ENCODE measurements at regions not wholly inside any gene's neighbourhood (a gene's known extent, or its start where the extent isn't known, plus 50 kb on each side); places are given as distances from the start of the nearest gene placed in this dataset.

DNA sequence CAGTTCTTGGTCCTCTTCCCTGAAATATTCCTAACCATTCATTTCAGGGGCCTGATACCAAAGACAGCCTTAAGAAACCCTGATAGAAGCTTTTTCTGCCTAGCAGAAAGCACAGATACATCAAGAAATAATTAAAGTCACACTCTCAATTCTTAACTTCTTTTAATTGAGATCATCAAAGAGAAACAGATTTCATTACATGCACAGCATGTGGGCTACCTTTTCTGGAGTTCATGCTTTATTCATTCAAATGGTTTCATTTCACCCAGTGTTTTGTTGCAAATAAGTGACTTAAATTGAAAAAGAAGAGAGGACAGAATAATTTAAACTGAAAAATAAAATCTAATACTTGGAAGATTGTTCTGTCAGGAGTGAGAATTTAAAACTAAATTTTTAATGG, 192.6 kb upstream of the GGTLC1 start:
- no peak overlapping the region for H3K27ac ChIP-seq (ENCODE audit: low read depth, low read length)
- no peak overlapping the region for H3K9ac ChIP-seq (ENCODE audit: low read length in 5 of 5)
- H3K4me3 ChIP-seq (ENCODE audit: low read depth in 1 of 5, low read length in 5 of 5) = no peak overlapping the region
- H3K27me3 ChIP-seq (ENCODE audit: control insufficient read depth in 5 of 5, insufficient read depth in 4 of 5, low read length in 5 of 5) = no peaks in the 10 kb centered on the region
- H3K9me3 ChIP-seq (ENCODE audit: control insufficient read depth in 5 of 5, low read length in 5 of 5) = peaks cover 0 to under 1% (median 0%) of the 10 kb centered on the region in 5 donors
- no peaks in the 10 kb centered on the region for H3K36me3 ChIP-seq (ENCODE audit: control insufficient read depth in 5 of 5, insufficient read depth in 5 of 5, low read length in 5 of 5)
- no peaks in the 10 kb centered on the region for H3K4me1 ChIP-seq (ENCODE audit: control insufficient read depth in 5 of 5, insufficient read depth in 5 of 5, low read length in 5 of 5)

DNA sequence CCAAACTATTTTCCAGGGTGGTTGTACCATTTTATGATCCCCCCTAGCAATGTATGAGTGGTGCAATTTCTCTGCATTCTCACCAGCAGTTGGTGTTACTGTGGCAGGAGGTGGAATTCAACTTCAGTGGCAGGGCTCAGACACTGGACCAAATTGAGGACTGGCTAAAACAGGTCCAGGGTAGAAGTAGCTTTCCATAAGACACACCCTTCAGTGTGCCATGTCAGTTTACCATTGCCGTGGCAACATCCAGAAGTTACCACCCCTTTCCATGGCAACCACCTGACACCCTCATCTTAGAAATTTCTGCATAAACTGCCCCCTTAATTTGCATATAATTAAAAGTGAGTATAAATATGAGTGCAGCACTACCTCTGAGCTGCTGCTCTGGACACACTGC, 180.7 kb upstream of the GGTLC1 start:
- Histone ChIP-seq H3K4me3 (ENCODE audit: low read depth in 1 of 5, low read length in 5 of 5) (no peak overlapping the region), H3K4me1 (ENCODE audit: control insufficient read depth in 5 of 5, insufficient read depth in 5 of 5, low read length in 5 of 5) (no peaks in the 10 kb centered on the region), H3K36me3 (ENCODE audit: control insufficient read depth in 5 of 5, insufficient read depth in 5 of 5, low read length in 5 of 5) (no peaks in the 10 kb centered on the region), H3K27ac (ENCODE audit: low read depth, low read length) (no peak overlapping the region), H3K9ac (ENCODE audit: low read length in 5 of 5) (no peak overlapping the region), H3K9me3 (ENCODE audit: control insufficient read depth in 5 of 5, low read length in 5 of 5) (peaks cover 0 to 13% (median 5%) of the 10 kb centered on the region in 5 donors), H3K27me3 (ENCODE audit: control insufficient read depth in 5 of 5, insufficient read depth in 4 of 5, low read length in 5 of 5) (peaks cover 0 to 2% (median 0%) of the 10 kb centered on the region in 5 donors)

DNA sequence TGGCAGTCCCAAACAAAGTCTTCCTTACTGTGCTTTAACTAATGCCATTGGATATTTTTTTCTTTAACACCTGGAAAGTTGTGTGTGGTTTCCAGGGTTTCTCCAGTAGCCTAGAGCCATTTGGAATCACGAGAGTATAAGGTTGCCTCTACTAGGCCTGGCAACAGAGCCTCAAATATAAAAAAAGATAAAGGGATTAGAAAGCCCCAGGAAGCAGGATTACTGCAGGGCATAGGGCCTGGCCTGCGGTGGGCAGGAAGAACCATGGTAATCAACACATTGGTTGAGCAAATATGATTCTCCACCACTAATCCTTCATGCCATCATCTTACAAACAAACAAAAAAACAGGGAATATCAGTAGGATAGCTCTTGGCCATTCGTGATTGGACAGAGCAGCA, 177.8 kb upstream of the GGTLC1 start:
- Histone ChIP-seq H3K4me1 (ENCODE audit: control insufficient read depth in 5 of 5, insufficient read depth in 5 of 5, low read length in 5 of 5) (no peaks in the 10 kb centered on the region), H3K27ac (ENCODE audit: low read depth, low read length) (no peak overlapping the region), H3K9me3 (ENCODE audit: control insufficient read depth in 5 of 5, low read length in 5 of 5) (peaks cover 0 to 4% (median 0%) of the 10 kb centered on the region in 5 donors), H3K9ac (ENCODE audit: low read length in 5 of 5) (no peak overlapping the region), H3K27me3 (ENCODE audit: control insufficient read depth in 5 of 5, insufficient read depth in 4 of 5, low read length in 5 of 5) (peaks cover 0 to 2% (median 0%) of the 10 kb centered on the region in 5 donors), H3K4me3 (ENCODE audit: low read depth in 1 of 5, low read length in 5 of 5) (no peak overlapping the region), H3K36me3 (ENCODE audit: control insufficient read depth in 5 of 5, insufficient read depth in 5 of 5, low read length in 5 of 5) (no peaks in the 10 kb centered on the region)

- Histone ChIP-seq H3K9me3 (ENCODE audit: control insufficient read depth in 5 of 5, low read length in 5 of 5) (peaks cover 0 to under 1% (median 0%) of the 10 kb centered on the region in 5 donors), H3K9ac (ENCODE audit: low read length in 5 of 5) (no peak overlapping the region), H3K4me3 (ENCODE audit: low read depth in 1 of 5, low read length in 5 of 5) (no peak overlapping the region), H3K27me3 (ENCODE audit: control insufficient read depth in 5 of 5, insufficient read depth in 4 of 5, low read length in 5 of 5) (peaks cover 0 to 2% (median 0%) of the 10 kb centered on the region in 5 donors), H3K27ac (ENCODE audit: low read depth, low read length) (no peak overlapping the region), H3K4me1 (ENCODE audit: control insufficient read depth in 5 of 5, insufficient read depth in 5 of 5, low read length in 5 of 5) (no peaks in the 10 kb centered on the region), H3K36me3 (ENCODE audit: control insufficient read depth in 5 of 5, insufficient read depth in 5 of 5, low read length in 5 of 5) (no peaks in the 10 kb centered on the region)
Observed at GRCh38 chr20:24166123-24166381, 177.5 kb upstream of the GGTLC1 start.

- Histone ChIP-seq H3K4me3 (ENCODE audit: low read depth in 1 of 5, low read length in 5 of 5) (no peak overlapping the region), H3K9ac (ENCODE audit: low read length in 5 of 5) (no peak overlapping the region), H3K4me1 (ENCODE audit: control insufficient read depth in 5 of 5, insufficient read depth in 5 of 5, low read length in 5 of 5) (no peaks in the 10 kb centered on the region), H3K27ac (ENCODE audit: low read depth, low read length) (no peak overlapping the region), H3K27me3 (ENCODE audit: control insufficient read depth in 5 of 5, insufficient read depth in 4 of 5, low read length in 5 of 5) (peaks cover 0 to 2% (median 0%) of the 10 kb centered on the region in 5 donors), H3K9me3 (ENCODE audit: control insufficient read depth in 5 of 5, low read length in 5 of 5) (no peaks in the 10 kb centered on the region), H3K36me3 (ENCODE audit: control insufficient read depth in 5 of 5, insufficient read depth in 5 of 5, low read length in 5 of 5) (no peaks in the 10 kb centered on the region)
Observed at GRCh38 chr20:24165301-24166122, 176.9 kb upstream of the GGTLC1 start.

DNA sequence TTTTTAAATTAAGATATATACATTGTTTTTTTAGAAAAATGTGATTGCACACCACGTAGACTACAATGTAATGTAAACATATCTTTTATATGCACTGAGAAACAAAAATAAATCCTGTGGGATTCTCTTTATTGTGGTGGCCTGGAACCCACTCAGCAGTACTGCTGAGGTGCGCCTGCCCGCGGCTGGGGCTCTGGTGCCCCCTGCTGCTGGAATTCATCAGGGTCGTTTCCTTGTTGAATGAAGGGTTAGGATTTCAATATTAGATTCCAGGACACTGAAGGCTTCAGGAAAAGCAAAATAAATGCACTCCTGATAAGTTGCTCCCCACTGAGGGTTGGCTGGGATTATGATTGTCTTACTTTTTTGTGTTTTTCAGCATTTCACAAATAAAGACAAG, 175.8 kb upstream of the GGTLC1 start:
- Histone ChIP-seq H3K4me3 (ENCODE audit: low read depth in 1 of 5, low read length in 5 of 5) (no peak overlapping the region), H3K36me3 (ENCODE audit: control insufficient read depth in 5 of 5, insufficient read depth in 5 of 5, low read length in 5 of 5) (no peaks in the 10 kb centered on the region), H3K4me1 (ENCODE audit: control insufficient read depth in 5 of 5, insufficient read depth in 5 of 5, low read length in 5 of 5) (no peaks in the 10 kb centered on the region), H3K27ac (ENCODE audit: low read depth, low read length) (no peak overlapping the region), H3K9ac (ENCODE audit: low read length in 5 of 5) (no peak overlapping the region), H3K27me3 (ENCODE audit: control insufficient read depth in 5 of 5, insufficient read depth in 4 of 5, low read length in 5 of 5) (peaks cover 0 to 2% (median 0%) of the 10 kb centered on the region in 5 donors), H3K9me3 (ENCODE audit: control insufficient read depth in 5 of 5, low read length in 5 of 5) (no peaks in the 10 kb centered on the region)

- Histone ChIP-seq H3K27ac (ENCODE audit: low read depth, low read length) (no peak overlapping the region), H3K4me3 (ENCODE audit: low read depth in 1 of 5, low read length in 5 of 5) (no peak overlapping the region), H3K9ac (ENCODE audit: low read length in 5 of 5) (no peak overlapping the region), H3K9me3 (ENCODE audit: control insufficient read depth in 5 of 5, low read length in 5 of 5) (no peaks in the 10 kb centered on the region), H3K27me3 (ENCODE audit: control insufficient read depth in 5 of 5, insufficient read depth in 4 of 5, low read length in 5 of 5) (peaks cover 0 to 2% (median 0%) of the 10 kb centered on the region in 5 donors), H3K36me3 (ENCODE audit: control insufficient read depth in 5 of 5, insufficient read depth in 5 of 5, low read length in 5 of 5) (no peaks in the 10 kb centered on the region), H3K4me1 (ENCODE audit: control insufficient read depth in 5 of 5, insufficient read depth in 5 of 5, low read length in 5 of 5) (no peaks in the 10 kb centered on the region)
Observed at GRCh38 chr20:24163506-24163905, 174.9 kb upstream of the GGTLC1 start.

DNA sequence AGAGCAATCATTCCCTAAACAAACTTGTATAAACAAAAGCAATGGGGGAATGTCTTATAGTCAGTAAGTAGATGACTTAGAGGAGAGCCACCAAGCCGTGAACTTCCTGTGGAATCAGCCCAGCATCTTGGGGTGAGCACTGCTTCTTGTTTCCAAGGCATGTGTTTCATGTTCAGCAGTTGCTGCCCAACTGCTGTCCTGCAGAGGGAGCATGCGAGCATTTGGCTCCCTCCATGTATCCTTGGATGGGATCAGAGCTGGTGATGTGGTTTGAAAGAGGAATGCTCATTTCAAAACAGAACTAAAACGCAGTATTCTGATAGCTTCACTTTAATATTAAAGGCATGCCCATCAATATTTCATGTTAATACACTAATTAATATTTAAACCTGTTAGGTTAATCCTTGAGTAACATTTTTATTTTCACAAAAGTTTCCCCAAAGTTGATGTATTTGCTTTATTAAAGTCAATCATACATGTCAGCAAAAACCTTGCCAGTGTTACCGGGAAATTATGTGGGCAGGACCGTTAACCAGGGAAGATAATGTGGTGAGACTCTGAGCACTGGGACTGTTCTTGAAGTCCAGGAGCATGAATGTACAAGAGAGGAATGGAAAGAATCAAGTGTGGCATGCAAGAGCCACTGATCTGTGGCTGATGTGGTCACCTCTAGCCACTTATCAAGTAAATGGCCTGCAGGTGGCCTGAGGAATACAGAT, 172.1 kb upstream of the GGTLC1 start:
- Histone ChIP-seq H3K27ac (ENCODE audit: low read depth, low read length) (no peak overlapping the region), H3K9me3 (ENCODE audit: control insufficient read depth in 5 of 5, low read length in 5 of 5) (no peaks in the 10 kb centered on the region), H3K27me3 (ENCODE audit: control insufficient read depth in 5 of 5, insufficient read depth in 4 of 5, low read length in 5 of 5) (peaks cover 0 to 3% (median 0%) of the 10 kb centered on the region in 5 donors), H3K9ac (ENCODE audit: low read length in 5 of 5) (no peak overlapping the region), H3K36me3 (ENCODE audit: control insufficient read depth in 5 of 5, insufficient read depth in 5 of 5, low read length in 5 of 5) (no peaks in the 10 kb centered on the region), H3K4me1 (ENCODE audit: control insufficient read depth in 5 of 5, insufficient read depth in 5 of 5, low read length in 5 of 5) (no peaks in the 10 kb centered on the region), H3K4me3 (ENCODE audit: low read depth in 1 of 5, low read length in 5 of 5) (no peak overlapping the region)

GRCh38 chr20:24158281-24158680, 169.7 kb upstream of the GGTLC1 start:
- Histone ChIP-seq H3K9ac (ENCODE audit: low read length in 5 of 5) (no peak overlapping the region), H3K9me3 (ENCODE audit: control insufficient read depth in 5 of 5, low read length in 5 of 5) (no peaks in the 10 kb centered on the region), H3K27me3 (ENCODE audit: control insufficient read depth in 5 of 5, insufficient read depth in 4 of 5, low read length in 5 of 5) (peaks cover 0 to 4% (median 3%) of the 10 kb centered on the region in 5 donors), H3K27ac (ENCODE audit: low read depth, low read length) (no peak overlapping the region), H3K4me3 (ENCODE audit: low read depth in 1 of 5, low read length in 5 of 5) (no peak overlapping the region), H3K4me1 (ENCODE audit: control insufficient read depth in 5 of 5, insufficient read depth in 5 of 5, low read length in 5 of 5) (no peaks in the 10 kb centered on the region), H3K36me3 (ENCODE audit: control insufficient read depth in 5 of 5, insufficient read depth in 5 of 5, low read length in 5 of 5) (no peaks in the 10 kb centered on the region)

DNA sequence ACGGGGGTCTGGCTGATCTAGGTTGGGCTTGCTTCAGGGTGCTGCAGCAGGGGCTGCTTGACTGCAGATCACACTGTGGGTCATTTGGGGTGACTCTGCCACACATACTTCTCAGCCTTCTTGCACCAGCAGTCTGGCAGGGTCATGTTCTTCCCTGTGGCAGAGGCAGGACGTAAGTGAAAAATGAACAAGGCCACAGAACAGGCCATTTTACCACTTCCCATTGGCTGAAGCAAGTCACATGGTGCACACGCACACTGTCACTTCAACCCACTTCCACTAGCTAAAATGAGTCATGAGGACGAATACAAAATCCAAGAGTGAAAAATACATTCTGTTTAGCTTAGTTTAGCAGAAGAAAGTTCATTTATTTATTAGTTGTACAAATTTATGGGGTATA, 168.6 kb upstream of the GGTLC1 start:
- H3K4me1 ChIP-seq (ENCODE audit: control insufficient read depth in 5 of 5, insufficient read depth in 5 of 5, low read length in 5 of 5) = no peaks in the 10 kb centered on the region
- H3K4me3 ChIP-seq (ENCODE audit: low read depth in 1 of 5, low read length in 5 of 5) = no peak overlapping the region
- H3K9me3 ChIP-seq (ENCODE audit: control insufficient read depth in 5 of 5, low read length in 5 of 5) = no peaks in the 10 kb centered on the region
- peaks cover 0 to 5% (median 3%) of the 10 kb centered on the region in 5 donors for H3K27me3 ChIP-seq (ENCODE audit: control insufficient read depth in 5 of 5, insufficient read depth in 4 of 5, low read length in 5 of 5)
- no peak overlapping the region for H3K9ac ChIP-seq (ENCODE audit: low read length in 5 of 5)
- H3K36me3 ChIP-seq (ENCODE audit: control insufficient read depth in 5 of 5, insufficient read depth in 5 of 5, low read length in 5 of 5) = no peaks in the 10 kb centered on the region
- H3K27ac ChIP-seq (ENCODE audit: low read depth, low read length) = no peak overlapping the region
